ENCODE measurements at regions not wholly inside any gene's neighbourhood (a gene's known extent, or its start where the extent isn't known, plus 50 kb on each side); places are given as distances from the start of the nearest gene placed in this dataset.

DNA sequence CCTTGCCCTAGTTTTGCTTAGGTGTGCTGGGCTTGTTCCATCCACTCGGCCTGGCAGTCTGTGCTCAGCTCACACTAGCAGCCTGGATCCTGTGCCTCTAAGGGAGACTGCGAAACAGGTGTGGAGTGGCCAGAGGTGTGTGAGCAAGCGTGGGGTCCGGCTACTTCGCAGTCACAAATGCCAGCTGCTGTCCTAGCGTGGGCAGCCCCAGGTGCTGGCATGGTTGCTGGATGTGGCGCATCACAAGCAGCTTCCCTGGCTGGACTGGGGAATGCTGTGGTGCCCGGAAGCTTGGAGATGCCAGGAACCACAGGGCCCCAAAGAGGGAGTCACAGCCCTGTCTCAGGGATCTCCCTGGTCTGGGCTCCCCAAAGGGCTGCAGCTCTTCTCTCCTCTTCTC lies 119.0 kb upstream of the TMEFF2 start:
- Histone ChIP-seq H3K4me3 (no peak overlapping the region), H3K27ac (no peak overlapping the region)
- TF ChIP-seq, protein P1, sequence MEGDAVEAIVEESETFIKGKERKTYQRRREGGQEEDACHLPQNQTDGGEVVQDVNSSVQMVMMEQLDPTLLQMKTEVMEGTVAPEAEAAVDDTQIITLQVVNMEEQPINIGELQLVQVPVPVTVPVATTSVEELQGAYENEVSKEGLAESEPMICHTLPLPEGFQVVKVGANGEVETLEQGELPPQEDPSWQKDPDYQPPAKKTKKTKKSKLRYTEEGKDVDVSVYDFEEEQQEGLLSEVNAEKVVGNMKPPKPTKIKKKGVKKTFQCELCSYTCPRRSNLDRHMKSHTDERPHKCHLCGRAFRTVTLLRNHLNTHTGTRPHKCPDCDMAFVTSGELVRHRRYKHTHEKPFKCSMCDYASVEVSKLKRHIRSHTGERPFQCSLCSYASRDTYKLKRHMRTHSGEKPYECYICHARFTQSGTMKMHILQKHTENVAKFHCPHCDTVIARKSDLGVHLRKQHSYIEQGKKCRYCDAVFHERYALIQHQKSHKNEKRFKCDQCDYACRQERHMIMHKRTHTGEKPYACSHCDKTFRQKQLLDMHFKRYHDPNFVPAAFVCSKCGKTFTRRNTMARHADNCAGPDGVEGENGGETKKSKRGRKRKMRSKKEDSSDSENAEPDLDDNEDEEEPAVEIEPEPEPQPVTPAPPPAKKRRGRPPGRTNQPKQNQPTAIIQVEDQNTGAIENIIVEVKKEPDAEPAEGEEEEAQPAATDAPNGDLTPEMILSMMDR (IDR thresholded peaks at IDR 0.05) = no peak
- no peak for DNase-seq (ENCODE audit: low spot score)

DNA sequence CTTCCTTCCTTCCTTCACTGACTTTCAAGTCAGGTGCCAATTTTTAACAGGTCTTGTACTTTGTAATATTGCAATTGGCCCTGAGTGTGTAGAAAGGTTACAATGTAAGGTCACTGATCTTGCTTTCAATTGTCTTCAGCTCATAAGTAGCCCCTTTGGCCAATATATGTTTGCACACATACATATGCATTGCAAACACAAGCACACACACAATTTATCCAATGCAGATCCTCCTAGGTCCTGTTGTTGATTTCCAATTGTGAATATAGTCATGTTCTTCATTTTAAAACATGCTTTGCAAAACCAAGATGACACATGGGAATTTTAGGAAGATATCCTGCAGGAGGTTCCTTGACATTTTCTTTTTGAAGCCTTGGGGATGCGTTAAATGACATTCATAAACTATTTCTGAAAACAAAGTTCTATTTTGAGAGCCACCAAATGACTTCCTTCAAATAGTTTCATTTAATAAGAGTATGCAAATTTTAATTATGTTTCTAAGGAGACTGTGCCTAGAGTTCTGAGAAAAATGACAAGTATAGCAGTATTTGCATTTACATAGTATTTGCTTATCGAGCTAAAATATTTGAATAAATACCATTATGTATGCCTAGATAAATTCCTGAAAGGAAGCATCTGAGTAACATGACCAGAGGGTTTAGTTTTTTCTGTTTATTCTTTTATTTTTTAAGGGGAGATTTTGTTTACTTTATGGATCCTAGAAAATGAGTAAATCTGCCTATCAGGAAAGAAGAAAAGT lies 117.1 kb upstream of the TMEFF2 start:
- DNase-seq (ENCODE audit: low spot score) = no peak
- TF ChIP-seq, protein P1 (IDR thresholded peaks at IDR 0.05) = no peak
- H3K4me3 ChIP-seq = no peak overlapping the region
- no peak overlapping the region for H3K27ac ChIP-seq

DNA sequence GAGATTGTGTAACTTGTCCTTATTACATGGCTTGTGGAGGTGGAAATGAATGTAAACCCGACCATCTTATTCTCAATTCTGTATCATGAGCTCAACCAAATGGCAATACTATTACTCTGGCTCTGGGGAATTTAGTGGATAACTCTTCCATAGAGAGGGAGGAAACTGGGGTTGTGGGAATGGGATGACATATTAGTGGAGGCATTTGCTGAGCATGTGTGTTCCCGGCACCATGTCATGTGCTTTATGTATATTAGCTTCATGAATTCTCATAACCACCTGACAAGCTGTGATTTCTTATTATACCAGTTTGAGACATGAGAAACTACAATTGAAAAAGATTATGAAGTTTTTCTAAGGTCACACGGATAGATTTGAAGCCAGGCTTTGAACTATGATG lies 112.8 kb upstream of the TMEFF2 start:
- TF ChIP-seq, protein P1 (IDR thresholded peaks at IDR 0.05) = no peak
- no peak for DNase-seq (ENCODE audit: low spot score)
- H3K27ac ChIP-seq = no peak overlapping the region
- H3K4me3 ChIP-seq = no peak overlapping the region

DNA sequence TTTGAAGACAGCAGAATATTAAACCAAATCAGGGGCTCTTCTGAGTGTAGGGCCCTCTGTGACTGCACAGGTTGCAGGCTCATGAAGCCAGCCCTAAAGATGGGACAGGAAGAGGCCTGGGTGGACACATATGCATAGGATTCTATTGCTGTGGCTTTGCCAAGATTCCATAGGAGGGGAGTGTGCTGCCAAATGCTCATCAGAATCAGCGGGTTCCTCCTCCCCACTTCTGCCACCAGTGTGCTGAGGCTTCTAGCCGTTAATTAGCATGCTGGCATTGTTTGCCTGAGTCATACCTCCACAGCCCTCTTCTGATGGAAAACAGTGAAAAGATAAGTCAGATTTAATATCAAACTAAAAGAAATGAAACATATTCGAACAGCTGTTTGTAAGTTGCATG lies 103.9 kb upstream of the TMEFF2 start:
- DNase-seq (ENCODE audit: low spot score) = no peak
- no peak overlapping the region for H3K4me3 ChIP-seq
- TF ChIP-seq, protein P1 (IDR thresholded peaks at IDR 0.05) = no peak
- no peak overlapping the region for H3K27ac ChIP-seq

DNA sequence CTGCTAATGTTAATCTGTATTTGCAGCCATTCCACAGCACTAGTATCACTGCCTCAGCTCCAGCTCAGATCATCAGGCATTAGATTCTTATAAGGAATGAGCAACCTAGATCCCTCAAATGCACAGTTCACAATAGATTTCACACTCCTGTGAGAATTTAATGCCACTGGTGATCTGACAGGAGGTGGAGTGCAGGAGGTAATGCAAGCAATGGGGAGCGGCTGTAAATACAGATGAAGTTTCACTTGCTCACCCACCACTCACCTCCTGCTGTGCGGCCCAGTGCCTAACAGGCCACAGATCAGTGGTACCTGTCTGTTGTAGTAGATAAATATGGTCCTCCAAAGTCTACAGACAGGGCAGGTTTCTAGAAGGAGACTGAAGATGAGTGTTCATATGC lies 97.7 kb upstream of the TMEFF2 start:
- no peak overlapping the region for H3K27ac ChIP-seq
- no peak for DNase-seq (ENCODE audit: low spot score)
- no peak overlapping the region for H3K4me3 ChIP-seq
- TF ChIP-seq, protein P1 (IDR thresholded peaks at IDR 0.05) = no peak

DNA sequence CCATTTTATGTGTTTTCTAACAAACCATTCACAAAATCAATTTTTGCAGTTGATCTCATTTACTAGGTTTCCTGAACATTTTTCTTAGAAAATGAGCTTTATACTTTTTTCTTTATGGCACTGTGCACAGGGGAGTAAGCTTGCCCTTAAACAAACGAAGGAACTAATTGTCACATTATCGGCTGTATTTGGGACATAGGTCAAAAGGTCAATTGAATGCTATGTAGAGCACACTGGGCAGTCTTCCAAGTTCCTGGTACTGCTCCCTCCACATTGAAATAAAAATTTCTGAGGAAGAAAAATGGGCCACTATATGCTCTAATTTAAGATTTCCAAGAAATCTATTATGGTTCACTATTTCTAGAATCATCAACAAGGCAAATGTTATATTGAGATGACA lies 93.6 kb upstream of the TMEFF2 start:
- no peak for DNase-seq (ENCODE audit: low spot score)
- no peak overlapping the region for H3K4me3 ChIP-seq
- TF ChIP-seq, protein P1 (IDR thresholded peaks at IDR 0.05) = no peak
- H3K27ac ChIP-seq = no peak overlapping the region

DNA sequence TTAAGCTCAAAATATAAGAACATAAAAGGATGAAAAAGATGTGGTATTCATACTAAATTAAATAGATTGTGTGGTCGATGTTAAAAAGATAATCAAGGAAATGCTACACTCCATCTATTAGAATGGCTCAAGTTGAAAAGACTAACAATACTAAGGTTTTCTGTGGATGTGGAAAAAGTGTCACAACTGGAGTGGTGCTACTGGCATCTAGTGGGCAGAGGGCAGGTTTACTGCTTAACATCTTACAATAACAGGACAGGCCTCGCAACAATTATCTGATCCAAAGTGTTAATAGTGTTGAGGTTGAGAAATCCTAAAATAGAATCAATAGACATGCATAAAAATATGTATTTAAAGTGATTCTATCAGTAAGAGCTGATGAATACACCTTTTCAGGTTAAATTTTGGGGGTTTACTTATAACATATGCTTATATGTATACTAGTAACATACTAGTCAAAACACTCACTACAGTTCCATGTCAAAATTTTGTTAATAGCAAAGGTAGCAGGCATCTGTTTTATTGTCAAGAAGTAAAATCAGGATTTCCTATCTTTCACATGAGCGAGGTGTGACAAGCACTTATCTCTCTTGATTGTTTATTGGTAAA lies 91.5 kb upstream of the TMEFF2 start:
- no peak for DNase-seq (ENCODE audit: low spot score)
- no peak overlapping the region for H3K27ac ChIP-seq
- TF ChIP-seq, protein P1 (IDR thresholded peaks at IDR 0.05) = no peak
- H3K4me3 ChIP-seq = no peak overlapping the region
